ENCODE measurements at regions not wholly inside any gene's neighbourhood (a gene's known extent, or its start where the extent isn't known, plus 50 kb on each side); places are given as distances from the start of the nearest gene placed in this dataset.

DNA sequence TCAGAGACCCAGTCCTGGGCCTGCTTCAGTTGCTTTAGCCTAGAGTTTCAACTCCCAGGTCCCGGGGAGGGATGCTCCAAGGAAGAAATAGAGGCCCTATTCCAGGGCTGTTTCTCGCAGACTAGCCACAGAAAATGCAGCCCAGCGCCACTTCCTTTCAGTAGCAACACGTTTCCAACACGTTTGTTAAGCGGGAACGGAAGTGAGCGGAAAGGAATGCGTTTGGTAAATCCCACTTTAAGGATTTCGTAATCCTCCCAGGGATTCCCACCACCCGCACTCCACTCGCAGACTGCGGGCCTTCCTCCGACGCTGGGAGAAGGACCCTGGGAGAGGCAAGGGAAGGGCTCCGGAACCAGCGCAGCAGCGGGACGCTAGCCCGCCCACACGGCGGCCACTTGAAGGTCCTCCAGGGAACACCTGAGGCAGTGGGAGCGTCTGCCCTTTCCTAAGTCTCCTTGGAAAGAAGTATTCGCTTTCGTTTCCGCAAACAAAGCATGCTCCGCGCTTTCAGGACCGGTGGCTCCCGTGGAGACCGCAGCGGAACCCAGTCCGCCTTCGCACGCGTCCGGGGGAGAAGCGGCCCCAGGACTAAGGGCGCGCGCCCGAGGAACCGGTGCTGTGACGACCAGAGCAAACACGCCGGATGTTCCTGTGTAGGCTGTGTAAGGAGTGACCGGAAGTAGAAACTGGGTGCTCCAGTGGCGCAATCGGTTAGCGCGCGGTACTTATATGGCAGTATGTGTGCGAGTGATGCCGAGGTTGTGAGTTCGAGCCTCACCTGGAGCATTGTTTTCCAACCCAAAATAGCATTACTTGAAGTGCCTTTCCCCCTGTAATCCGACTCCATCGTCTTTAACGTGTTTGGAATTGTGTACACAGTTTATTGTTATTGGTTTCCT is 227.6 kb upstream of the PRSS16 start:
- Histone ChIP-seq H3K9me3 (ENCODE audit: control insufficient read depth, low read length) (no peaks in the 10 kb centered on the region), H3K9ac (no peak overlapping the region), H2AFZ (peak overlapping the region; percentile 88), H3K4me1 (no peaks in the 10 kb centered on the region), H3K27me3 (ENCODE audit: control insufficient read depth, insufficient read depth, low read length) (no peaks in the 10 kb centered on the region), H3K36me3 (ENCODE audit: control insufficient read depth, insufficient read depth, low read length) (no peaks in the 10 kb centered on the region), H3K4me2 (ENCODE audit: low read length) (peak overlapping the region; percentile 66), H3K27ac (peak overlapping the region; percentile 90), H3K4me3 (ENCODE audit: low read depth, low read length) (peak overlapping the region; percentile 94), H3K79me2 (no peaks in the 10 kb centered on the region)
- TF ChIP-seq, protein P1, sequence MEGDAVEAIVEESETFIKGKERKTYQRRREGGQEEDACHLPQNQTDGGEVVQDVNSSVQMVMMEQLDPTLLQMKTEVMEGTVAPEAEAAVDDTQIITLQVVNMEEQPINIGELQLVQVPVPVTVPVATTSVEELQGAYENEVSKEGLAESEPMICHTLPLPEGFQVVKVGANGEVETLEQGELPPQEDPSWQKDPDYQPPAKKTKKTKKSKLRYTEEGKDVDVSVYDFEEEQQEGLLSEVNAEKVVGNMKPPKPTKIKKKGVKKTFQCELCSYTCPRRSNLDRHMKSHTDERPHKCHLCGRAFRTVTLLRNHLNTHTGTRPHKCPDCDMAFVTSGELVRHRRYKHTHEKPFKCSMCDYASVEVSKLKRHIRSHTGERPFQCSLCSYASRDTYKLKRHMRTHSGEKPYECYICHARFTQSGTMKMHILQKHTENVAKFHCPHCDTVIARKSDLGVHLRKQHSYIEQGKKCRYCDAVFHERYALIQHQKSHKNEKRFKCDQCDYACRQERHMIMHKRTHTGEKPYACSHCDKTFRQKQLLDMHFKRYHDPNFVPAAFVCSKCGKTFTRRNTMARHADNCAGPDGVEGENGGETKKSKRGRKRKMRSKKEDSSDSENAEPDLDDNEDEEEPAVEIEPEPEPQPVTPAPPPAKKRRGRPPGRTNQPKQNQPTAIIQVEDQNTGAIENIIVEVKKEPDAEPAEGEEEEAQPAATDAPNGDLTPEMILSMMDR (IDR thresholded peaks at IDR 0.05) = peak; percentile 11

GRCh38 chr6:27020553-27020880 is 227.0 kb upstream of the PRSS16 start:
- Histone ChIP-seq H2AFZ (peak overlapping the region; percentile 88), H3K27me3 (ENCODE audit: control insufficient read depth, insufficient read depth, low read length) (no peaks in the 10 kb centered on the region), H3K36me3 (ENCODE audit: control insufficient read depth, insufficient read depth, low read length) (no peaks in the 10 kb centered on the region), H3K9ac (no peak overlapping the region), H3K4me3 (ENCODE audit: low read depth, low read length) (peak overlapping the region; percentile 94), H3K27ac (peak overlapping the region; percentile 90), H3K4me2 (ENCODE audit: low read length) (peak overlapping the region; percentile 66), H3K4me1 (no peaks in the 10 kb centered on the region), H3K9me3 (ENCODE audit: control insufficient read depth, low read length) (no peaks in the 10 kb centered on the region), H3K79me2 (no peaks in the 10 kb centered on the region)
- TF ChIP-seq, protein P1 (IDR thresholded peaks at IDR 0.05) = no peak

DNA sequence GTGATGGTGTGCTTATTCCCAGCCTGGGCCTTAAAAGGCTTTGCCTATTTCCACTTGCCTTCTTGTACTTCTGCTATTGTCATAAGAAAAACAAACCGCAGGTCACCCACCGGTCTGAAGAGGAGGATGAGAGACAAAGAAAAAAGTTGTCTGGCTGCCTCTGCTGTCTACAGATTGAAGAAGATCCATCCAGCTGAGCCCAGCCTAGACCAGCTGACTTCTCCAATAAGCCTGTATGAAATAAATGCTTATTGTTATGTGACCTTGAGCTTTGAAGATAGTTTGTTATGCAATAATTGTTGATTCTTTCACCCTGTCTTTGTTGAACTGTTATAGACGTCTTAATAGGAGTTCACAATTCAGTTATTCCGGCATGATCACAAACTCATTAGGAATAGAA is 223.8 kb upstream of the PRSS16 start:
- Histone ChIP-seq H3K79me2 (no peaks in the 10 kb centered on the region), H3K9me3 (ENCODE audit: control insufficient read depth, low read length) (no peaks in the 10 kb centered on the region), H3K27me3 (ENCODE audit: control insufficient read depth, insufficient read depth, low read length) (no peaks in the 10 kb centered on the region), H3K36me3 (ENCODE audit: control insufficient read depth, insufficient read depth, low read length) (no peaks in the 10 kb centered on the region), H3K27ac (no peak overlapping the region), H3K9ac (no peak overlapping the region), H2AFZ (no peak overlapping the region), H3K4me3 (ENCODE audit: low read depth, low read length) (no peak overlapping the region), H3K4me1 (no peaks in the 10 kb centered on the region), H3K4me2 (ENCODE audit: low read length) (no peak overlapping the region)
- TF ChIP-seq, protein P1 (IDR thresholded peaks at IDR 0.05) = no peak

- Histone ChIP-seq H2AFZ (no peak overlapping the region), H3K27me3 (ENCODE audit: control insufficient read depth, insufficient read depth, low read length) (no peaks in the 10 kb centered on the region), H3K4me1 (no peaks in the 10 kb centered on the region), H3K4me3 (ENCODE audit: low read depth, low read length) (no peak overlapping the region), H3K79me2 (no peaks in the 10 kb centered on the region), H3K9ac (no peak overlapping the region), H3K4me2 (ENCODE audit: low read length) (no peak overlapping the region), H3K27ac (no peak overlapping the region), H3K36me3 (ENCODE audit: control insufficient read depth, insufficient read depth, low read length) (no peaks in the 10 kb centered on the region), H3K9me3 (ENCODE audit: control insufficient read depth, low read length) (no peaks in the 10 kb centered on the region)
- TF ChIP-seq, protein P1 (IDR thresholded peaks at IDR 0.05) = no peak
These were observed 222.2 kb upstream of the PRSS16 start for GRCh38 chr6:27025351-27025750.

GRCh38 chr6:27026361-27026760 is 221.1 kb upstream of the PRSS16 start:
- no peak overlapping the region for H2AFZ ChIP-seq
- H3K79me2 ChIP-seq = no peaks in the 10 kb centered on the region
- TF ChIP-seq, protein P1 (IDR thresholded peaks at IDR 0.05) = no peak
- no peak overlapping the region for H3K9ac ChIP-seq
- no peaks in the 10 kb centered on the region for H3K4me1 ChIP-seq
- no peaks in the 10 kb centered on the region for H3K9me3 ChIP-seq (ENCODE audit: control insufficient read depth, low read length)
- no peak overlapping the region for H3K4me3 ChIP-seq (ENCODE audit: low read depth, low read length)
- H3K27me3 ChIP-seq (ENCODE audit: control insufficient read depth, insufficient read depth, low read length) = no peaks in the 10 kb centered on the region
- no peak overlapping the region for H3K4me2 ChIP-seq (ENCODE audit: low read length)
- no peak overlapping the region for H3K27ac ChIP-seq
- H3K36me3 ChIP-seq (ENCODE audit: control insufficient read depth, insufficient read depth, low read length) = no peaks in the 10 kb centered on the region

Measured in parathyroid adenoma (tissue), 2 donors.